Fibroblast of upper back skin (primary cell): ENCODE measurements at regions not wholly inside any gene's neighbourhood (a gene's known extent, or its start where the extent isn't known, plus 50 kb on each side); places are given as distances from the start of the nearest gene placed in this dataset.
"Not testable (repeated sequence)": the region's sequence is repeated elsewhere in the genome, so short reads cannot be mapped to it uniquely, and the experiment has no call there.

Experiments
- DNase-seq: peaks from one replicate; pipeline ENCODE4 v3.0.0-alpha.2; 2013

DNA sequence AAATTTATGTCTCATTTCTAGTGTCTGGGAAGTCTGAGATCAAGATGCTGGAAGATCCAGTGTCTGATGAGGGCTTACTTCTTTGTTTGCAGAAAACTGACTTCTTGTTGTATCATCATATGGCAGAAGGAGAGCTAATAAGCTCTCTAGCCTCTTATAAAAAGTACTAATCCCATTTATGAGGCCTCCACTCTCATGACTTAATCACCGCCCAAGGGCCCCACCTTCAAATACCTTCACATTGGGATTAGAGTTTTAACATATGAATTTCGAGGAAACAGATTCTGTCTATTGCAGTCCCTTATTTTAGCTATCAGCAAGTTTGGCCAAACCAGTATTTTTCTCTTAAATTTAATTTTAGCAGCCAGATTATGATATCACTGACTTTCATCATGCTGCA, 150.2 kb upstream of the TMPRSS15 start:
- DNase-seq, result no peak

DNA sequence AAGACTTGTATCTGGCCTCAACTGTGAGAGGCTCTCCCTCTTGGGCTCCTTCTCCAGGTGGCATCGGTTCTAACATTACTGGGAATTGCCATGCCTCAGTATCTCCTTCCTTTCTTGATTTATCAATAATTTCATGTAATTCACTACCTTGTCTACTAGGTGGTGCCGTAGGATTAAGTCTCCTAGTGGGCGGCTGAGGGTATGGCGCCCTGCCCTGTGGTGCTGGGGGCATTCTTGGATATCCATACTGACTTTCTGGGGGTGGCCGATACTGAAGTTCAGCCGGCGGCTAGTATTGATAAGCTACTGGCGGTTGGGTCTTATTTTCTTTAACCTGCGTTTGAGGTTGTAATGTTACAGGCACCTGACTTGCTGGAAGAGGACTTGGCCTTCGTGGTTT, 164.2 kb upstream of the TMPRSS15 start:
- not testable (repeated sequence) for DNase-seq

DNA sequence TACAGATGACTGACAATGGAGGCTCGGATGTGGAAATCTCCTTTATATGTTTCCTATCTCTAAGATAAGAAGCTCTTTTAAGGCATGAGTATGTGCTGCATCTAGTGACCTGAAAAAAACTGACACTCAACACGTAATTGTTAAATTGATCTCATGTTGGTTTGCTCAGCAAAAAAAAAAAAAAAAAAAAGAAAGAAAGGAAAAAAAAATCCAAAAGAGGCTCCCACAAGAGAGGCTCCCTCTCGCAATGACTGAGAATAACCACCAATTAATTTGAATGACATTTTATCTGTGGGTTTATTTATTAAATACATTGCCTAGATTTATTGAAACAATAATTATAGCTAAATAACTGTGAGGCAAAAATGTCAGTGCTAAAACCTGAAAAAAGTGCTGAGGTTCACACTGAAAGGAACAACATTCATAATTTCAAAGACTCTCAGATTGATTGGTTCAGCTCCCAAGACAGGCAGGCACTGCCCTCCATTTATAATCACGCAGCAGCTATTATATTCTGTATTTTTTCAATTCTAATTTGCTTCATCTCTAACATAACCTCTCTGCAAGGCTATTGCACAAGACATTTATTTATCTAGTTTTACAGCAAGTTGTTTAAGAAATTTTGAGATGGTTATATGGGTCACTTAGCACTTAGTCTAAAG, 184.5 kb upstream of the TMPRSS15 start:
- DNase-seq, result no peak

DNA sequence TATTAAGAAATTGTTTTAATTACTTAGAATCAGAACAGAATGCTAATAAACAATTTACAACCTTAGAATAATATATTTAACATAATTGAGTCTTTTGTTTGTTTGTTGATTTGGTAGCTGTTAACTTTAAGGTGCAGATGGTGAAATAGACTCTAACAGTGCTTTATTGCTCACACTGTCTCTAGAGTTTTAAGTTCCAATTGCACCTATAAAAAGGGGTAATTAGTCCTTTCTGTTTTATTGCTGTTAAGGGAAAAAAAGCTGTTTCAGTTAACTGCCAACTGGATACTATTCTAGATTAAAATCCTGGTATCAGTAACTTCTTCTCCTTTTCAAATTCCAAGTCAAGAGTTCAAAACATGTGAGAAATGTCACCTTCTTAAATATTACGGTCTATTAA, 197.6 kb upstream of the TMPRSS15 start:
- DNase-seq, result no peak

DNA sequence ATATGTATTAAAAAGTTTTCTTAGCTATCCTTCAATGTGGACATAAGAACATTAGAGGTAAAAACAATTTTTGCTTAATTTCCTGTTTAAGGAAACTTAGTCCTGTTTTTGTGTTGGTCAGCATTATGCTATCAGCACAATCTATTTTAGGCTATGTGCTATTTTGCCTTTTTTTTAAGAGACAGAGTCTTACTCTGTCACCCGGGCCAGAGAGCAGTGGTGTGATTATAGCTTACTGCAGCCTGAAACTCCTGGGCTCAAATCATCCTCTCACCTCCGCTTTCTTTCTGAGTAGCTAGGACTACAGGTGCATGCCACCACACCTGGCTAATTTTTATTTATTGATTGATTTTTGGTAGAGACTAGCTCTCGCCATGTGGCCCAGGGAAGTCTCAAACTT, 199.1 kb upstream of the TMPRSS15 start:
- no peak for DNase-seq

DNA sequence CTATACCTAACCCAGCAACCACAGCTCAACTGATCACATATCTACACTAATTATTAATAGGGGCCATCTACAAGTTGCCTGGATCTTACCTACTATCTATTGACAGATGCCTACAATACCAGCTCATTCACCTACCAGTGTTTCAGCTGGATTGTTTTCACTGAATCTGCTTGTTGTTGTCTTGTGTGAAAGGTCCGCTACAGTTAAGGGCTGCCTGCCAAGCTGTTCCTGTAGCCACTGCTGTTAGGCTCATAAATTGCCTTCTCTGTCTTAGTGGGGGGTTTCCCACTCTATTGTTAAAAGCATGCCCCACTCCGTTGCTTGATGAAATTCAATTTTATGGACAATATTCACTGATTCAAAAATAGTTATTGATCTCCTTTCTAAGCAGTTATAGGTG, 199.7 kb upstream of the TMPRSS15 start:
- no peak for DNase-seq

DNA sequence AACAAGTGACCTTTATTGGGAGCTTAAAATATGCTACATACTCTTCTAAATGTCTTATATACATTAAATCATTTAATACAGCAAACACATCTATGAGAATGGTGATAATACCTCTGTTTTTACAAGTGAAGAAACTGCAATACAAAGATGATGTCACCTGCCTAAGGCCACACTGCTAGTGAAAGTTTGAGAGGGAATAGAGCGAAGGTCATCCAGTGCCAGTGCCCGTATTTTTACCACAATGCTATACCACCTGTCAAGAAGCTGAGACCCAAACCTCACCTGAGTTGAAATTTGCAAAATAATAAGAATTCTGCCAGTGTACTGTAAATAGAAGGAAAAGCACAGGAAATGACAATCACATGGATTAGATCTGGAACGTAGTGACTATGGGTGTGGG, 200.4 kb upstream of the TMPRSS15 start:
- DNase-seq, result no peak

DNA sequence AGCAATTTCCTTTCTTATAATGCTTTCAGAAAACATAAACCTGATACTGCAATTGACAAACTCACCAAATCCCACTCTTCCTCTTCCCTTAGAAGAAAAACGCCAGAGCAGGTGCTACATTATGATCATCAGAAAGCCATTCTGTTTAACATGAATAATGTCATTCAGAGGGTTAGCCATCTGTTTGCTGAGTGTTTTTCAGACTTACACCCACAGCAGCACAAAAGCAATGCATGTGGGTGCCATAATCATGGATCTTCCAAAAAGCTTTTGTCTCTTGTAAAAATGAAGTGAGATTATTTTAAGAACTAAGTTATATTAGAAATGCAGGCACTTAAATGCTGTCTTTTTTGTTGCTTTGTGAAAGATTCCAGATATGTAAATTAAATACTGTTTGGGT, 204.6 kb upstream of the TMPRSS15 start:
- DNase-seq, result no peak

DNA sequence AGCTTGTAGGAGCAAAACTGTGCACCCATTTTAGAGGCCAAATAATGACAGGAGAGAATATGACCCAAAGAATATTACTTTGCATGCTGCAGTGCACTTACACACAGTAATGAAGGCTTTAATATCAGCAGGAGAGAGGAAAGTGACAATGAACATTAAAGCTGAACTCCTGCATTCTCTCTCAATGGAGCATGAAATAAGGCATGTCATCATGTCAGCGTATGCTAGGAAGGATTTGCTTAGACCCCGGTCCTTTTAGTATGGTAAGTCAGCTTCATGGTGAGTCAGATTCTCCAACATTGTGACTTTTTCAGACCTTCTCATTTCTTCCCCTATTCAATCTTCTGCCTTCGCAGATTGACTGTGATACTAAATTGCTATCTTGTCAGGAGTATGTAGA, 210.7 kb upstream of the TMPRSS15 start:
- DNase-seq, result no peak

DNA sequence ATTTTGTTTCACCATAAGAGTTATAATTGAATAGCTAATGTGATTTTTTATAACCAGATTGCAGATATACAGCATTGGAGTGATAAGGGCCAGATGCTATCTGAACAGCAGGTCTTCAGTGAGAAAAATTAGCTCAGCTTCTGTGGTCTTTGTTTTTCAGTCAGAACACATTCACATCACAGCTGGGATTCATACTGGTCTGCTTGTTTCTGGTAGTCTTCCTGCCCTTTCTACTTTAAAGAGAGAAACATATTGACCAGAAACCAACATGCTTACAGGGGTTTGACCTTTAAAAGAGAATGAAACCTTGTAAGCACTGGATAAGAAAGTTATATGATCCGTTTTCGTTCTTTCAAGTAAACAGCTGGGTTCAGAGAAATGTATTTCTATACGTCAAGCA, 213.7 kb upstream of the TMPRSS15 start:
- no peak for DNase-seq

DNA sequence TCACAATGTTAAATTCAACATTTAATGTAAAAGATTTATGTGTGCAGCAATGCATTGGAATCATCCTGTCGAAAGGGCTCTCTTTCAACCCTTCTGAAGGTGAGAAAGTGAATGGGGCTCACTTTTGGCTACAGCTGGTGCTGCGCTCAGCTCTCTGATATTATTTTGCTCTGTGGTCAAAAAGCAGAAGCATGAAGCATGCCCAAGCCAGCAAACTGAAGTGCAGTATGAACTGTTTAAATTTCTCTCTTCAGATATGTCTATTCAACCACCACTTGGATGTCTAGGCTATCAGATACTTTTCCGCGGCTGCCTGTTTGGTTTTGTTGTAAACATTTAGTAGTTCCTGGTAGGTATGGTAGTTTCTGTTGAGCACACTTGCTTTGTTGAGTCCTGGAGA, 216.9 kb upstream of the TMPRSS15 start:
- DNase-seq, result no peak

DNA sequence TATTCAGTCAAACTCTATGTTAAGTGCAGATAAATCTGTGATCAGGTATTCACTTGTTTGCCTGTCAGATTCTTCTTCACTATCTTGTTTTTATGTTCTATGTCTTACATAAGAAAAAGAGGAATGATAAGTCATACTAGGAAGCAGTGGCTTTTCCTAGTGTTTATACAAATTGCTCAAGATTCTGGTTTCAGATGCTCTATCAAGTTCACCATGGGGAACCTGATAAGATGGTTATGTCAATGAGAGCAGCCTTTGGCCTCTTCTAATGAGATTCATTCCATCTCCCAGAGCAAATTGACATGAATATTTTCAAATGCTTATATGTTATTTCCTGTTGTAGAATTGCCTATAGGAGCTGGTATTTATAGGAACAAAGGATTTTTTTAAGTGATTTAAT, 218.8 kb upstream of the TMPRSS15 start:
- no peak for DNase-seq

DNA sequence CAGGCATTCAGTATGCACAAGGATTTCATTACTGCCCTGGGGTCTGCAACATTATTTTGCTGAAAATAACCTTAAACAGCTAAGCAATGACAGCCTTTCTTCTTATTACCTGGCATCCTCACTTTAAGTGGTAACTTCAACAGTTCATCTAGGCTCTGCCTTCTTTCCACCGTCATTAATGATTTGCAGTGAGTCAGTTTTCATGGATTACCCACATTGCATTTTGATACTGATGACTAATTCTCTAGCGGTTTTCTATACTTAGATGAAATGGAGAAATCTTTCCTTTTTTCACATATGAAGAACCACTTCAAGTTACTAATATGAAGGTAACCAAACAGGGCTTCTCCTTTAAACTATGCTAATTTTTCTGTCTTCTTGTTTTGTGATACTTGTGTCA, 226.9 kb upstream of the TMPRSS15 start:
- peak; percentile 22 for DNase-seq

DNA sequence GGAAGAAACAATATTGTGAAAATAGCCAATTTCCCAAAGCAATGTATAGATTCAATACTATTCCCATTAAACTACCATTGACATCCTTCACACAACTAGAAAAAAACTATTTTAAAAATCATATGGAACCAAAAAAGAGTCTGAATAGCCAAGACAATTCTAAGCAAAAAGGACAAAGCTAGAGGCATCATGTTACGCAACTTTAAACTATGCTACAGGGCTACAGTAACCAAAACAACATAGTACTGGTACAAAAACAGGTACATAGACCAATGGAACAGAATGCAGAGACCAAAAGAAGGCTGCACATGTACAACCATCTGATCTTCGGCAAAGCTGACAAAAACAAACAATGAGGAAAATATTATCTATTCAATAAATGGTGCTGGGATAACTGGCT, 233.3 kb upstream of the TMPRSS15 start:
- DNase-seq, result no peak

DNA sequence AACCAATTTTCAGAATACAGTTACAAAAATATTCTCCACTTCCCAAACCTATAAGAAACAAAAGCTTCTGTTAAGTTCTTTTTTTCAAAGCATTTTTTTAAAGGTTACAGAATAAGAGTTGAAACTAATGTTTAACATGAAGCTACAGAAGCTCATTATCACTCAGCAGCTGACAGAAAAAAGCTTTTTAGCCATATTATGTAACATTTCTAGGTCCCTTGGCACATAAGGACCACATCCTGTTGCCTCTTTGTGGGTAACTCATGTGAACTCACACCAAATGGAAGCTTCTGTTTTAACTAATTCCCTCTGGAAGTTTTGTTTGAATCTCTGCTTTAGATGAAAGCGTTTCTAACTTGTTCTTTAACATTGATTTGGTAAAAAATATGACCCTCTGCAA, 242.5 kb upstream of the TMPRSS15 start:
- no peak for DNase-seq

DNA sequence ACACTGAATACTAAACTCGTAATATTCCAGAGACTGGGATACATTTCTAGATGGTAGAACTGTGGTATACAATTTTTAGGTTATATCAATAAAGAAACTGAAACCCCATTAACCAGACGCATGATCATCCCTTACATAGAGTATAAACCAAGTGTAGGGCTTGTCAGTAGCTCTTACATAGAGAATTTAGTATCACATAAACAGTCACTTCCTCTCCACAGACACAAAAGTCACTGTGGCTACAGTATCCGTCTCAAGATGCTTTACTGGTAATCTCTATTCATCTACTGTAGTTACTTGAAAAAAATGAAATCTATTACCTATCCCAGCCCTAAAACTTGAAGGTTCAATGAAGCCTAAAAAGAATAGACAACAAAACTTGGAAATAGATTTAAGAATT, 252.3 kb upstream of the TMPRSS15 start:
- no peak for DNase-seq

DNA sequence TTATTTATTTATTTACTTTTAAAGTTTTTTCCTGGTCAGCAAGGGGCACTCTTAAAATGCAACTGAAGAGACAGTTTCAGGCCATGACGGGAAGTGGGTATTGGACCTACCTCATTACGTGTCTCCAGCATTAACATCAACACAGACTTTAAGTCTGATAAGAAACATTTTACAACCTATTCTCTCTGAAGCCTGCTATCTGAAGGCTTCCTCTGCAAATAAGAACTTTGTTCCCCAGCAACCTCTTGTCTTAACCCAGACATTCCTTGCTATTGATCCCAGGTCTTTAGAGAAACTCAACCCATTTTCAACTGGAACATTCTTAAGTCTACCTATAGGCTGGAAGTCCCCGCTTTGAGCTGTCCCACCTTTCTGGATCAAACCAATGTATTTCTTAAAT, 258.3 kb upstream of the TMPRSS15 start:
- DNase-seq, result no peak

DNA sequence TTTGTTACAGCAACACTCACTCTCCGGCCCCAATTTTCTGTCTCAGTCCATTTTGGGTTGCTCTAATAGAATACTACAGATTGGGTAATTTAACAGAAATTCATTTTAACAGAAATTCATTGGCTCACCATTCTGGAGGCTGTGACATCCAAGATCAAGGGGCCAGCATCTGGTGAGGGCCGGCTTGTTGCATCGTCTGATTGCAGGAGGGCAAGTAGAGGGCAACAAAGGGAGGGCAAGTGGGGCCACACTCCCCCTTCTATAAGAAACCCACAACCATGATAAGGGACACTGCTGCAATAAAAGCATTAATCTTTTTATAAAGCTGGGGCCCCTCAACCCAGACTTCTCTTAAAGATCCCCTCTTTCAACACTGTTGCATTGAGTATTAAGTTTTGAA, 260.1 kb upstream of the TMPRSS15 start:
- DNase-seq, result no peak

DNA sequence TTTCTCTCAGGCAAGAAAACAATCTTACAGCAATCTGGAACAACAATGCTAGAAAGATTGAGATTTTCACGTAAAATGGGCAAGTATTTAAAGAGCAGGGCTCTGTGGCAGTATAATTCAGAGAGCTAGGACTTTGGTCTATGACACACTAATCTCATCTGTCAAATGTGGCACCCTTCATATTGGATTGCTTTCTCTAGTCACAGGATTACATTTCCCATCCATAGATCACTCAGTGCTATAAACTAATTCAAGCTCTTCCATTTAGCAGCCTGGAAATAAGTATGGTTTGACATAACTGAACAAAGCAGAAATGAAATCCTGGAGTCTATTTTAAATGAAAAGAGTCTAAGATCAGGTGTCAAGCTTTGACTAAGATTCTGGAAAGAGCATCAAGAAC, 263.1 kb upstream of the TMPRSS15 start:
- no peak for DNase-seq

DNA sequence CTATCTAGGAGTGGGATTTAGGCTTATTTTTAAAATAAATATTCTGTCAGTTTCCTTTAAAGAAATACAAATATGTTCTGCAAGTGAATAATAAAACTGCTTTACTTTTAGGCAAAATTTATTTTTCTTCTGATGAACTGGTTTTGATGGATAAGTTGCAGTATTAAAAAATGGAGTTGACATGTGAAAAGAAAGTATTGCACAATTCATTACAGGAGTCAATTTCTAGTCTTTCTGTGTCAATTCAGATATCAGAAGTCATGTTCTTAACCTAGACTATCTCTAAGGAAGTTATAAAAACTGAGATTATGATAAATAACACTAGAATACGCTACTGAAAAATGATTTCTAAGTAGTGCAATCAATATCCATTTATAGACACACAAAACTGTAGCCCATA, 270.2 kb upstream of the TMPRSS15 start:
- DNase-seq, result no peak

DNA sequence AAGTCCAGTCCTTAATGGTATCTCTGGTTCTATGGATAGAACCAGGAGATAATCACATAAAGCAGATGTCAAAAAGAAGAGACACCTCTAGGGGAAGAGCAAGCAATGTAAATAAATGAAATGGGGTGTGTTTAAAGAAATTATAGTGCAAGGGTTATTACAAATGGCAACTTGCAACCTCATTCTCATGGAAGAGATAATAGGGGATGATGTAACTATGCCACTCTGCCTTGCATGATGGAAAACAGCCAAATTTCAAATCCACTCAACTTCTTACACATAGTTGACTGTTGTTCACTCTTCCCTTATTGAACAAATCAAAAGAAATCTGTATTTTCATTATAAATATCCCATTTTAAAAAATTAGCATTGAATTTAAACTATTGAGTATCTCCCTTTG, 274.0 kb upstream of the TMPRSS15 start:
- no peak for DNase-seq

DNA sequence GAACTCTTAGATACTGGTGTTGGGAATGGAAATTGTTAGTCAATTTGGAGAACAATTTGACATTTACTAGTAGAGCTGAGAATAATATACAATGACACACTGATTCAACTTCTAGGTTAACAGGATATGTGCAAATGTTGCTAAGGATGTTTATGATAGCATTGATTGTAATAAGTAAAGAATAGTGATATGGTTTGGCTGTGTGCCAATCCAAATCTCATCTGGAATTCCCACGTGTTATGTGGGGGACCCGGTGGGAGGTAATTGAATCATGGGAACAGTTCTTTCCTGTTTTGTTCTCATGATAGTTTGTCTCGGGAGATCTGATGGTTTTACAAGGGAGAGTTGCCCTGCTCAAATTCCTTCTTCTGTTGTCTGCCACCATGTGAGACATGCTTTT, 302.4 kb upstream of the TMPRSS15 start:
- no peak for DNase-seq

DNA sequence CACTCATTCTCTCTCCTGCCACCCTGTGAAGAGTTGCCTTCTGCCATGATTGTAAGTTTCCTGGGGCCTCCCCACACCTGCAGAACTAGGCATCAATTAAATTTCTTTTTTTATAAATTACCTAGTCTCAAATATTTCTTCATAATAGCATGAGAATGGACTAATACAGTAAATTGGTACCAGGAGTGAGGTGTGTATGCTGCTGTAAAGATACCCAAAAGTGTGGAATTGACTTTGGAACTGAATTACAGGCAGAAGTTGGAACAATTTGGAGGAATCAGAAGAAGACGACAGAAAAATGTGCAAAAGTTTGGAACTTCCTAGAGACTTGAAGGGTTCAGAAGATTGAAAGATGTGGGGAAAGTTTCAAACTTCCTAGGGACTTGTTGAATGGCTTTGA, 308.1 kb upstream of the TMPRSS15 start:
- no peak for DNase-seq

DNA sequence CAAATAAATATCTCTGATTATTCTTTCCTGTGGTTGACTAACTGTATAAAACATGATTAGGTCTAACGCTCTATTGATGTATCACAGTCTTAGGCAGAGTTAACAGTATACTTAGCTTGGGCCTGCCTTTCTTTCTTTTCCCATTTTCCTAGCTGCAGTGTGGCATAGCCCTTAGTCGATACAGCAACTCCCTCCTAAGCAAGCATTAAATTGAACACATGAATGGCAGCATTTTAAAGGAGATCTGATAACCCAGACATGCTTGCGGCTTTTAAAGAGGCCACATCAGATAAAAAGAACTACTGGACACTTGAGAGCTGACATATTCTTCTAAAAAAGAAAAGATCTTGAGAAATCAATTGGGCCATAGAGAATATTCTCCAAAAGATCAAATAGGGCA, 312.0 kb upstream of the TMPRSS15 start:
- DNase-seq, result no peak

DNA sequence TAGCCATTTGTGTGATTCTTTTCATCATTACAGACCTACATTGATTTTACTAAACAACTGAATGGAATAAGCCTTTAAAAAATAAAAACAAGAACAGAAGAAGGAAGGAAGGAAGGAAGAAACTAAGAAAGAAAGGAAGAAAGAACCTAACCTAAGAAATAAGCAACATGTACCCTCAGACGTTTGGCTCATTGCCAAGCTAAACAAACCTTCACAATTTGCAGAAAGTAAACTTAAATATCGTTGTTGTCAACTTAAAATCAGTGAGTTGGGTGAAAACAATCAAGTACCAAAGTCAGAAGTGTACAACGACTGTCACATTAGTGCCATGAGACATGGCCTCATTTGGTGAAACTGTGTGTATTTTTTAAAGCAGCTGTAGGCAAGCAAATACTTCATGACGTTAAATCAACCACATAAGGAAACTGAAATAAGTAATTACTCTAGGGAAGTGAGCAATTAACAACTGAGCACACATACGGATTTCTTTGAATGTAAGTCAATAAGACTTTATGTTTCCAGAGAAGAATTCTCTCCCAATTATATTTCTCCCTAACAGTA, 313.1 kb upstream of the TMPRSS15 start:
- DNase-seq, result no peak

DNA sequence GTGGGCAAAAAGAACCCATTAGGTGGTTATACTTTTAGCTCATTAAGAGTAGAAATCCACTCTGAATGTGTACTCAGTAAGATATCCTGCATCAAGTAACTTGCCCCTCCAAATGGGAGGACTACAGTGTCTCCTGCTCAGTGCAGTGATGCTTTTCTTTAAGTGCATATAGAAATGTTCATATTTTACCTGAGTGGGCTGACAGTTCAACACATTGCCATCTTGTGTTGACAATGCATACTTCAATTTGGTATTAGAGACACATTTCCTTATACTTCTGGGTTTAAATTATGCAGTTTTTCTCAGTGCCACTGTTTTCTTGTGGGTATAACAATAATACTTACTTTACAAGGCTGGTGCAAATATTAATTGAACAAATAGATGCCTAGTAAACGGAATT, 318.6 kb upstream of the TMPRSS15 start:
- no peak for DNase-seq
